HFFc6 (cell line): ENCODE measurements at regions not wholly inside any gene's neighbourhood (a gene's known extent, or its start where the extent isn't known, plus 50 kb on each side); places are given as distances from the start of the nearest gene placed in this dataset.

ENCODE experiments used
- DNase-seq: peaks from one replicate; pipeline ENCODE4 v3.0.0-alpha.2; 2018
- H3K27ac Mint-ChIP-seq: 2 replicates; pipeline ENCODE4 v1.8.0; 2020; ENCODE audit warnings: mild to moderate bottlenecking, mixed read lengths
- H3K27me3 Mint-ChIP-seq: 2 replicates; pipeline ENCODE4 v1.8.0; 2021; ENCODE audit warnings: mild to moderate bottlenecking, moderate library complexity, mixed read lengths; ENCODE audit not compliant: insufficient read depth
- H3K36me3 Mint-ChIP-seq: 2 replicates; pipeline ENCODE4 v1.8.0; 2021; ENCODE audit warnings: low read depth, mixed read lengths
- H3K4me1 Mint-ChIP-seq: 2 replicates; pipeline ENCODE4 v1.8.0; 2020; ENCODE audit warnings: low read depth, mixed read lengths
- H3K4me3 Mint-ChIP-seq: 2 replicates; pipeline ENCODE4 v1.8.0; 2020; ENCODE audit warnings: mild to moderate bottlenecking, moderate library complexity, mixed read lengths
- H3K9me3 Mint-ChIP-seq: 2 replicates; pipeline ENCODE4 v1.8.0; 2020; ENCODE audit warnings: mild to moderate bottlenecking, mixed read lengths
- TF ChIP-seq, protein P1 (sequence below): fragments of 200-600 bp; sonication (generic); IDR thresholded peaks from 2 replicates; pipeline ENCODE4 v1.5.0; 2021; ENCODE audit warnings: antibody characterized with exemption, mild to moderate bottlenecking

DNA sequence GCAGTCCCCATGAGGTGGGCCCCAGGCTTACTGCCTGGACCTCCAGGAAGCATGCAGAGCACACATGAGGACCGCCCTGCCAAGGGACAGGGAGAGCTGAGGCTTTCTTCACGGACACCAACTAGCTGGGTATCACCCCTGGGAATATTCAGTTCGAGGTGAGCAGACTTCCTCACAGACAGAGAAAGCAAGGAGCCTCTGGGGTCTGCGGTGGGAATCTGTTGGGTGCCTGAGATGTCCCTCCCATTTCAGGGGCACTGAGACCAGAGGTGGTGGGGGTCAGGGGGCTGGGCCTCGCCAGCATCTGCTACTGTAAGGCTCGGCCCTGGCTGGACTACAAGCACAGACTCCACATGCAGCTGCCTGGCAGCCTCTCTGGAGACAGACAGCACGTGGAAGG is 74.3 kb upstream of the SYNDIG1 start:
- Mint-ChIP-seq H3K36me3 (0 out of 2 replicates have a peak, but pooled peaks cover 4% of the 10 kb centered on the region), H3K27me3 (peaks cover 29% of the 10 kb centered on the region), H3K4me3 (no peak overlapping the region), H3K9me3 (no peaks in the 10 kb centered on the region; the same call in 1 of the 2 replicates), H3K4me1 (no peaks in the 10 kb centered on the region), H3K27ac (no peak overlapping the region)
- DNase-seq = no peak
- TF ChIP-seq, protein P1, sequence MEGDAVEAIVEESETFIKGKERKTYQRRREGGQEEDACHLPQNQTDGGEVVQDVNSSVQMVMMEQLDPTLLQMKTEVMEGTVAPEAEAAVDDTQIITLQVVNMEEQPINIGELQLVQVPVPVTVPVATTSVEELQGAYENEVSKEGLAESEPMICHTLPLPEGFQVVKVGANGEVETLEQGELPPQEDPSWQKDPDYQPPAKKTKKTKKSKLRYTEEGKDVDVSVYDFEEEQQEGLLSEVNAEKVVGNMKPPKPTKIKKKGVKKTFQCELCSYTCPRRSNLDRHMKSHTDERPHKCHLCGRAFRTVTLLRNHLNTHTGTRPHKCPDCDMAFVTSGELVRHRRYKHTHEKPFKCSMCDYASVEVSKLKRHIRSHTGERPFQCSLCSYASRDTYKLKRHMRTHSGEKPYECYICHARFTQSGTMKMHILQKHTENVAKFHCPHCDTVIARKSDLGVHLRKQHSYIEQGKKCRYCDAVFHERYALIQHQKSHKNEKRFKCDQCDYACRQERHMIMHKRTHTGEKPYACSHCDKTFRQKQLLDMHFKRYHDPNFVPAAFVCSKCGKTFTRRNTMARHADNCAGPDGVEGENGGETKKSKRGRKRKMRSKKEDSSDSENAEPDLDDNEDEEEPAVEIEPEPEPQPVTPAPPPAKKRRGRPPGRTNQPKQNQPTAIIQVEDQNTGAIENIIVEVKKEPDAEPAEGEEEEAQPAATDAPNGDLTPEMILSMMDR = no peak

DNA sequence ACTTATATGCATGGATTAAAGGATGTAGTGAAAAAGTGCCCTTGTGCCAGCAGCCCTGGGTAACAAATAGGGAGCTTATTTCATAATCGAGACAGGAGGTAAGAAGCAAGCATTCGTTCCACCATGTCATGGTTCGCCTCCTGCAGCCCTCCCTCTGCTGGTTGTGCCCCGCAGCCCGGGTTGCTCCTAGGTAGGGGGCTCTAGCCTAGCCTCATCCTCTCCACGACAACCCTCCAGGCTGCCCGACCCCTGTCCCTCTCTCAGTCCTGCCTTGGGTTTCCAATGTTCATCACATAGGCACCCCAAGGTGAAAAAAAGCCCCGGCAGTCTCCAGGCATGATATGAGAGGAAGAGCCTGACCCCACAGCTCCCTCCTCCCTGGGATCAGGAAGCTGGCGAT is 75.5 kb upstream of the SYNDIG1 start:
- no peak overlapping the region for H3K27ac Mint-ChIP-seq
- H3K27me3 Mint-ChIP-seq = peaks cover 30% of the 10 kb centered on the region
- H3K4me1 Mint-ChIP-seq = no peaks in the 10 kb centered on the region
- H3K4me3 Mint-ChIP-seq = no peak overlapping the region
- no peak for DNase-seq
- TF ChIP-seq, protein P1 = no peak
- H3K36me3 Mint-ChIP-seq = 0 out of 2 replicates have a peak, but pooled peaks cover 4% of the 10 kb centered on the region
- H3K9me3 Mint-ChIP-seq = no peaks in the 10 kb centered on the region

DNA sequence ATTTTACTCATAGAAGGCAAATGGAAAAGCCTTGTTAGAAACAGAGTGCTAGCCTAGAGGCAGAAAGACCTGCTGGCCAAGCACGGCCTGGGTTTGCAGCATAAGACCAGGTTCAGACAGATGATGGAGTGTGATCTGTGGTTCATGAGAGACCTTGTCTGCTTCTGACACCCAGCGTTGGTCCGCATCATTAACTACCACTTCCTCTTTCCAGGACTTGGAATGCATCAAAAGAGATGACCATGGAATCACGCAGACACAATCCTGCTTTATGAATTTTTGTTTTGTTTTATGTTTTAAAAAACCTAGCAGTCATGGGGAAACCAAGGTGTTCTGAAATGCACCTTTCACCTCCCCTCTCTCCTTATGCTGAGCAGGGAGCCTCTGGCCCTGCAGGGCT is 76.8 kb upstream of the SYNDIG1 start:
- no peaks in the 10 kb centered on the region for H3K4me1 Mint-ChIP-seq
- TF ChIP-seq, protein P1 = no peak
- no peak for DNase-seq
- H3K27me3 Mint-ChIP-seq = peaks cover 34% of the 10 kb centered on the region
- no peaks in the 10 kb centered on the region for H3K9me3 Mint-ChIP-seq
- no peak overlapping the region for H3K4me3 Mint-ChIP-seq
- no peaks in the 10 kb centered on the region for H3K36me3 Mint-ChIP-seq
- no peak overlapping the region for H3K27ac Mint-ChIP-seq

DNA sequence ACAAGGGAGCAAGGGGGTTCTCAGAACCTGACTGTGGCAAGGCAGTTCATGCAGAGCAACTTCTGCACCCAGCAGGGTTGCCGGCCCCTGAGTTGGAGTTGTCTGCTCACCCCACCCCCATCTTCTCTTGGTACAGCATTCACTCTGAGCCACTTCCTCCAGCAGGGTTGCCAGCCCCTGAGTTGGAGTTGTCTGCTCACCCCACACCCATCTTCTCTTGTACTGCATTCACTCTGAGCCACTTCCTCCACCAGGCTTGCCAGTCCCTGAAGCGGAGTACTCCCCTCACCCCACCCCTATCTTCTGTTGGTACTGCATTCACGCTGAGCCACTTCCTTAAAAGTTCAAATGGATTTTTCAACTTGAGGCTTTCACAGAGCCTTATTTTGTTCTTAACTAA is 79.7 kb upstream of the SYNDIG1 start:
- no peak overlapping the region for H3K4me3 Mint-ChIP-seq
- no peak overlapping the region for H3K27ac Mint-ChIP-seq
- no peaks in the 10 kb centered on the region for H3K4me1 Mint-ChIP-seq
- H3K27me3 Mint-ChIP-seq = peaks cover 32% of the 10 kb centered on the region
- no peaks in the 10 kb centered on the region for H3K9me3 Mint-ChIP-seq
- no peaks in the 10 kb centered on the region for H3K36me3 Mint-ChIP-seq
- no peak for DNase-seq
- TF ChIP-seq, protein P1 = no peak

DNA sequence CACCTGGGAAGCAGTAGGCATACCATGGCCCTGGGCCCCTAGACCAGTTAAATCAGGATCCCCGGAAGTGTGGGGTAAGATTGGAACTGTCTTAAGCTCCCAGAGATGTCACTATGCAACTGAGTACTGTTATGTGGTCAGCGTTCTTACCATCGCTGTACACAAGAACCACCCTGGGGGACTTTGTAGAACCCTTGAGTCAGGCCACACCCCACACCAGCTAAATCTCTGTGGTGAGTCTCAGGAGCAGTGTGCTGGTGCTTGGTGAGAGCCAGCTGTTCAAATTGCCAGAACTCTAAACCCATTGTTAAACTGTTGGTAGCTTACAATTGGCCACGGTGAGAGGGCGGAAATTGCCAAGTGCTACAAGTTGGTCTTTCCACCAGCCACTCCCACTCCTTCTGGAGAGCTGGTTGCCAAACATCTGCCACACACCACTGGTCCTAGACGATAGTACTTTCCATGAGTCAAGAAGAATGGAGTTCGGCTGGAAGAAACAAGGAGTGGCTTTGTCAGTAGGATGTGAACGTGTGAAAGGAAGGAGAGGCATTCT is 80.5 kb upstream of the SYNDIG1 start:
- TF ChIP-seq, protein P1 = no peak
- Mint-ChIP-seq H3K9me3 (no peaks in the 10 kb centered on the region), H3K36me3 (no peaks in the 10 kb centered on the region)

DNA sequence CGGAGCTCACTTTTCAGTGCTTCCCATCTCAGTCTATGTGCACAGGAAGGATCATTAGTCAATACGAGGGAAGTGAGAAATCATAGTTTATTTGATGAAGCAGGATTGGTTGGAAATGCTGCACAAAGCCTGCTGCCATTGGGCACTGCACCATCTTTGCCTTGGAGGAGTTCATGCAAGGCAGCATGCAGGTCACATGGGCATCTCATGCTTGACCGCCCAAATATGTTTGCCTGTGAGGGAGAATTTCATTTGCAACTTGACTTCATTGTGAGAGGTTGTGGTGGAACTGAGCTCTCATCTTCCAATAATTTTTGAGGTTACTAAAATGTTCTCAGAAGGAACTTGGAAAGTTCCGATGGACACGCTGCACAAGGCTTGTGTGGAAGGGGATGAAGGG is 83.9 kb upstream of the SYNDIG1 start:
- Mint-ChIP-seq H3K4me1 (peaks cover under 1% of the 10 kb centered on the region; the same call in 1 of the 2 replicates), H3K9me3 (no peaks in the 10 kb centered on the region), H3K27ac (no peak overlapping the region), H3K27me3 (peaks cover 32% of the 10 kb centered on the region), H3K36me3 (no peaks in the 10 kb centered on the region), H3K4me3 (no peak overlapping the region)
- TF ChIP-seq, protein P1 = no peak
- no peak for DNase-seq

More for the DNA sequence above, 80.5 kb upstream of the SYNDIG1 start:
- no peaks in the 10 kb centered on the region for H3K4me1 Mint-ChIP-seq
- peaks cover 31% of the 10 kb centered on the region for H3K27me3 Mint-ChIP-seq
- DNase-seq = no peak
- no peak overlapping the region for H3K27ac Mint-ChIP-seq
- H3K4me3 Mint-ChIP-seq = no peak overlapping the region
